Fibroblast of skin of abdomen (primary cell): ENCODE measurements at regions not wholly inside any gene's neighbourhood (a gene's known extent, or its start where the extent isn't known, plus 50 kb on each side); places are given as distances from the start of the nearest gene placed in this dataset.
"Not testable (repeated sequence)": the region's sequence is repeated elsewhere in the genome, so short reads cannot be mapped to it uniquely, and the experiment has no call there.

ENCODE experiments used
- DNase-seq: peaks from one replicate; pipeline ENCODE4 v3.0.0-alpha.2; 2013

- DNase-seq = no peak
Measured at GRCh38 chr22:44628835-44629234, 73.2 kb upstream of the PRR5 start.

- no peak for DNase-seq
Measured at GRCh38 chr22:44628273-44628672, 73.7 kb upstream of the PRR5 start.

- DNase-seq = no peak
Measured at GRCh38 chr22:44627521-44628139, 74.4 kb upstream of the PRR5 start.

GRCh38 chr22:44625981-44626687, 75.9 kb upstream of the PRR5 start:
- peak; percentile 47 for DNase-seq

GRCh38 chr22:44625421-44625760, 76.6 kb upstream of the PRR5 start:
- DNase-seq = no peak

- no peak for DNase-seq
Measured at GRCh38 chr22:44624689-44625420, 77.1 kb upstream of the PRR5 start.

GRCh38 chr22:44623771-44624510, 78.1 kb upstream of the PRR5 start:
- peak; percentile 20 for DNase-seq

GRCh38 chr22:44622679-44623078, 79.3 kb upstream of the PRR5 start:
- no peak for DNase-seq

GRCh38 chr22:44622147-44622427, 79.9 kb upstream of the PRR5 start:
- DNase-seq = no peak

GRCh38 chr22:44621401-44622146, 80.4 kb upstream of the PRR5 start:
- no peak for DNase-seq

- no peak for DNase-seq
Measured at GRCh38 chr22:44620841-44621257, 81.2 kb upstream of the PRR5 start.

GRCh38 chr22:44620129-44620840, 81.7 kb upstream of the PRR5 start:
- DNase-seq = peak; percentile 61

GRCh38 chr22:44619560-44620128, 82.4 kb upstream of the PRR5 start:
- peak; percentile 12 for DNase-seq

GRCh38 chr22:44618910-44619309, 83.1 kb upstream of the PRR5 start:
- DNase-seq = not testable (repeated sequence)

GRCh38 chr22:44618400-44618799, 83.6 kb upstream of the PRR5 start:
- no peak for DNase-seq

- no peak for DNase-seq
Measured at GRCh38 chr22:44617828-44618227, 84.2 kb upstream of the PRR5 start.

GRCh38 chr22:44616882-44617655, 84.9 kb upstream of the PRR5 start:
- no peak for DNase-seq

GRCh38 chr22:44616461-44616860, 85.5 kb upstream of the PRR5 start:
- no peak for DNase-seq

GRCh38 chr22:44615602-44616180, 86.3 kb upstream of the PRR5 start:
- no peak for DNase-seq

GRCh38 chr22:44615146-44615545, 86.9 kb upstream of the PRR5 start:
- DNase-seq = no peak
